WTC11 (cell line): ENCODE measurements at regions not wholly inside any gene's neighbourhood (a gene's known extent, or its start where the extent isn't known, plus 50 kb on each side); places are given as distances from the start of the nearest gene placed in this dataset.

Experiments
- ATAC-seq: fragments of 200-7000 bp; cut with Tn5 transposase; 2 replicates; pipeline ENCODE4 v1.10.0; 2021; ENCODE audit warnings: mild to moderate bottlenecking, moderate library complexity
- CTCF ChIA-PET: fragments of 300-600 bp; sonication (Branson Sonifier 250); formaldehyde crosslinking; loops from one replicate; lab custom pipeline; 2021; ENCODE audit warnings: antibody characterized with exemption; lab: Charles Lee
- POLR2A ChIA-PET: fragments of 350-600 bp; sonication (Branson Sonifier 250); formaldehyde crosslinking; loops from one replicate; lab custom pipeline; 2021; ENCODE audit warnings: antibody characterized with exemption; lab: Charles Lee
- DNase-seq: peaks from one replicate; pipeline ENCODE4 v3.0.0; 2021; ENCODE audit warnings: low spot score
- H3K27ac Mint-ChIP-seq: 2 replicates; pipeline ENCODE4 v1.8.0; 2021; ENCODE audit warnings: mixed read lengths
- H3K27me3 Mint-ChIP-seq: 2 replicates; pipeline ENCODE4 v1.8.0; 2021; ENCODE audit warnings: low read depth, mild to moderate bottlenecking, moderate library complexity, mixed read lengths
- H3K36me3 Mint-ChIP-seq: 2 replicates; pipeline ENCODE4 v1.8.0; 2021; ENCODE audit warnings: mixed read lengths
- H3K4me1 Mint-ChIP-seq: 2 replicates; pipeline ENCODE4 v1.8.0; 2022; ENCODE audit warnings: mixed read lengths
- H3K4me3 Mint-ChIP-seq: 2 replicates; pipeline ENCODE4 v1.8.0; 2021; ENCODE audit warnings: mild to moderate bottlenecking, moderate library complexity, mixed read lengths
- H3K9me3 Mint-ChIP-seq: 2 replicates; pipeline ENCODE4 v1.8.0; 2021; ENCODE audit warnings: mixed read lengths
- FOXJ3 ChIP-seq: sonication (generic); formaldehyde crosslinking; IDR thresholded peaks from 2 replicates; pipeline ENCODE4 v1.9.0; 2021; ENCODE audit warnings: missing genetic modification reagents, mild to moderate bottlenecking, borderline replicate concordance
- GABPB1 ChIP-seq: sonication (generic); formaldehyde crosslinking; IDR thresholded peaks from 2 replicates; pipeline ENCODE4 v1.8.1; 2023; ENCODE audit warnings: mild to moderate bottlenecking, missing genetic modification reagents
- GTF2I ChIP-seq: fragments of 250-450 bp; sonication (Bioruptor Pico); conservative IDR thresholded peaks from 2 replicates; pipeline ENCODE4 v1.4.0; 2021; ENCODE audit warnings: mild to moderate bottlenecking
- JAZF1 ChIP-seq: fragments of 250-450 bp; sonication (Bioruptor Pico); IDR thresholded peaks from 2 replicates; pipeline ENCODE4 v1.9.0; 2021; ENCODE audit warnings: moderate library complexity, mild to moderate bottlenecking, inconsistent platforms
- NFE2L1 ChIP-seq: sonication (generic); formaldehyde crosslinking; IDR thresholded peaks from 2 replicates; pipeline ENCODE4 v1.8.1; 2023; ENCODE audit warnings: missing genetic modification reagents
- NR1H2 ChIP-seq: sonication (generic); formaldehyde crosslinking; IDR thresholded peaks from 2 replicates; pipeline ENCODE4 v1.9.0; 2021; ENCODE audit warnings: mild to moderate bottlenecking, moderate library complexity, missing genetic modification reagents
- NR3C1 ChIP-seq: sonication (generic); formaldehyde crosslinking; conservative IDR thresholded peaks from 2 replicates; pipeline ENCODE4 v1.8.1; 2023; ENCODE audit warnings: low read depth, mild to moderate bottlenecking, missing genetic modification reagents
- OVOL2 ChIP-seq: fragments of 250-450 bp; sonication (Bioruptor Pico); IDR thresholded peaks from 2 replicates; pipeline ENCODE4 v1.9.0; 2021; ENCODE audit warnings: mild to moderate bottlenecking, borderline replicate concordance
- SP1 ChIP-seq: sonication (generic); formaldehyde crosslinking; conservative IDR thresholded peaks from 2 replicates; pipeline ENCODE4 v1.8.1; 2022; ENCODE audit warnings: missing genetic modification reagents
- TEAD1 ChIP-seq: sonication (generic); formaldehyde crosslinking; IDR thresholded peaks from 2 replicates; pipeline ENCODE4 v1.8.0; 2022; ENCODE audit warnings: mild to moderate bottlenecking, missing genetic modification reagents
- ZNF263 ChIP-seq: sonication (generic); formaldehyde crosslinking; IDR thresholded peaks from 2 replicates; pipeline ENCODE4 v1.8.1; 2022; ENCODE audit warnings: low read depth, mild to moderate bottlenecking, moderate library complexity, missing genetic modification reagents
- ZNF671 ChIP-seq: fragments of 250-450 bp; sonication (Bioruptor Pico); IDR thresholded peaks from 2 replicates; pipeline ENCODE4 v1.8.0; 2021; ENCODE audit warnings: mild to moderate bottlenecking
- TF ChIP-seq, protein P1 (sequence below): sonication (generic); formaldehyde crosslinking; IDR thresholded peaks from 2 replicates; pipeline ENCODE4 v1.8.1; 2023; ENCODE audit warnings: mild to moderate bottlenecking, moderate library complexity, missing genetic modification reagents
- TF ChIP-seq, protein P2 (sequence below): sonication (generic); formaldehyde crosslinking; IDR thresholded peaks from 2 replicates; pipeline ENCODE4 v1.8.1; 2022; ENCODE audit warnings: mild to moderate bottlenecking, moderate library complexity, missing genetic modification reagents
- TF ChIP-seq, protein P3 (sequence below): fragments of 250-450 bp; sonication (Bioruptor Pico); IDR thresholded peaks from 2 replicates; pipeline ENCODE4 v1.9.0; 2021; ENCODE audit warnings: mild to moderate bottlenecking, borderline replicate concordance
- TF ChIP-seq, protein P4 (sequence below): sonication (generic); formaldehyde crosslinking; IDR thresholded peaks from 2 replicates; pipeline ENCODE4 v1.8.1; 2023; ENCODE audit warnings: mild to moderate bottlenecking, missing genetic modification reagents, moderate library complexity
- TF ChIP-seq, protein P5 (sequence below): fragments of 250-450 bp; sonication (Bioruptor Pico); conservative IDR thresholded peaks from 2 replicates; pipeline ENCODE4 v1.9.0; 2021; ENCODE audit warnings: mild to moderate bottlenecking
- TF ChIP-seq, protein P6 (sequence below): fragments of 250-450 bp; sonication (Bioruptor Pico); IDR thresholded peaks from 2 replicates; pipeline ENCODE4 v1.9.0; 2021; ENCODE audit warnings: moderate library complexity, mild to moderate bottlenecking, inconsistent platforms, borderline replicate concordance

DNA sequence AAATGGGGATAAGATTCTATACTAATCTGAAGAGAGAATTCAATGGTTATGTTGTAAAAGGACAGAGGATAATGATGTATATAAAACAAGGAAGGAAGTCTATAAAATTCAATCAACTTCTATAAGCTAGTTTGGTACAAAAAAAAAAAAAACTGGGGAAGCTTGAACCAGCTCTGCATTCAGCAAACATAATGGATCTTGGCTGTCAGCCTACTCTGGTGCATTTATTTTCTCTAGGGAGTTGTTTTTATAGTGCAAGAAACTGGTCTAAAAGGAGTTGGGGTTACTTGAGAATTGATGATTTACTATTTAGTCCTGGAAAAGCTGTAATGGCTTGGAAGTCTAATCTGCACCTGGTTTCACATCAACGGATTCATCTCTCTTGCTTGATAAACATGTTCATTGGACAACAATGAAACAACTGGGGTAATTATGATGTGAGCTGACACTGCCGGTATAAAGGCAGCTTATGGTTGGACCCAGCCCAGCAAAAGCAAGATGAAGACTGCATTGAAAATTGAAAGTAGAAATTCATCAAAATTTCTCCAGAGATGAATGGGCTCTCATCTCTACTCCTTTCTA lies 199.4 kb upstream of the NRIP1 start:
- H3K9me3 Mint-ChIP-seq = no peaks in the 10 kb centered on the region
- DNase-seq (no peak), ATAC-seq (no peak)
- no peaks in the 10 kb centered on the region for H3K36me3 Mint-ChIP-seq
- TF ChIP-seq, protein P1, sequence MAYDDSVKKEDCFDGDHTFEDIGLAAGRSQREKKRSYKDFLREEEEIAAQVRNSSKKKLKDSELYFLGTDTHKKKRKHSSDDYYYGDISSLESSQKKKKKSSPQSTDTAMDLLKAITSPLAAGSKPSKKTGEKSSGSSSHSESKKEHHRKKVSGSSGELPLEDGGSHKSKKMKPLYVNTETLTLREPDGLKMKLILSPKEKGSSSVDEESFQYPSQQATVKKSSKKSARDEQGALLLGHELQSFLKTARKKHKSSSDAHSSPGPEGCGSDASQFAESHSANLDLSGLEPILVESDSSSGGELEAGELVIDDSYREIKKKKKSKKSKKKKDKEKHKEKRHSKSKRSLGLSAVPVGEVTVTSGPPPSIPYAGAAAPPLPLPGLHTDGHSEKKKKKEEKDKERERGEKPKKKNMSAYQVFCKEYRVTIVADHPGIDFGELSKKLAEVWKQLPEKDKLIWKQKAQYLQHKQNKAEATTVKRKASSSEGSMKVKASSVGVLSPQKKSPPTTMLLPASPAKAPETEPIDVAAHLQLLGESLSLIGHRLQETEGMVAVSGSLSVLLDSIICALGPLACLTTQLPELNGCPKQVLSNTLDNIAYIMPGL (CRISPR knock-in tag) = no peak
- TF ChIP-seq ZNF671 (CRISPR knock-in tag) (no peak), NR1H2 (CRISPR knock-in tag) (no peak), SP1 (CRISPR knock-in tag) (no peak), FOXJ3 (CRISPR knock-in tag) (no peak), TEAD1 (CRISPR knock-in tag) (no peak), JAZF1 (CRISPR knock-in tag) (no peak), GABPB1 (CRISPR knock-in tag) (no peak), NR3C1 (CRISPR knock-in tag) (no peak), OVOL2 (CRISPR knock-in tag) (no peak), ZNF263 (CRISPR knock-in tag) (no peak), NFE2L1 (CRISPR knock-in tag) (no peak), GTF2I (CRISPR knock-in tag) (no peak)
- TF ChIP-seq, protein P2, sequence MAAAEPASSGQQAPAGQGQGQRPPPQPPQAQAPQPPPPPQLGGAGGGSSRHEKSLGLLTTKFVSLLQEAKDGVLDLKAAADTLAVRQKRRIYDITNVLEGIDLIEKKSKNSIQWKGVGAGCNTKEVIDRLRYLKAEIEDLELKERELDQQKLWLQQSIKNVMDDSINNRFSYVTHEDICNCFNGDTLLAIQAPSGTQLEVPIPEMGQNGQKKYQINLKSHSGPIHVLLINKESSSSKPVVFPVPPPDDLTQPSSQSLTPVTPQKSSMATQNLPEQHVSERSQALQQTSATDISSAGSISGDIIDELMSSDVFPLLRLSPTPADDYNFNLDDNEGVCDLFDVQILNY = no peak
- TF ChIP-seq, protein P3, sequence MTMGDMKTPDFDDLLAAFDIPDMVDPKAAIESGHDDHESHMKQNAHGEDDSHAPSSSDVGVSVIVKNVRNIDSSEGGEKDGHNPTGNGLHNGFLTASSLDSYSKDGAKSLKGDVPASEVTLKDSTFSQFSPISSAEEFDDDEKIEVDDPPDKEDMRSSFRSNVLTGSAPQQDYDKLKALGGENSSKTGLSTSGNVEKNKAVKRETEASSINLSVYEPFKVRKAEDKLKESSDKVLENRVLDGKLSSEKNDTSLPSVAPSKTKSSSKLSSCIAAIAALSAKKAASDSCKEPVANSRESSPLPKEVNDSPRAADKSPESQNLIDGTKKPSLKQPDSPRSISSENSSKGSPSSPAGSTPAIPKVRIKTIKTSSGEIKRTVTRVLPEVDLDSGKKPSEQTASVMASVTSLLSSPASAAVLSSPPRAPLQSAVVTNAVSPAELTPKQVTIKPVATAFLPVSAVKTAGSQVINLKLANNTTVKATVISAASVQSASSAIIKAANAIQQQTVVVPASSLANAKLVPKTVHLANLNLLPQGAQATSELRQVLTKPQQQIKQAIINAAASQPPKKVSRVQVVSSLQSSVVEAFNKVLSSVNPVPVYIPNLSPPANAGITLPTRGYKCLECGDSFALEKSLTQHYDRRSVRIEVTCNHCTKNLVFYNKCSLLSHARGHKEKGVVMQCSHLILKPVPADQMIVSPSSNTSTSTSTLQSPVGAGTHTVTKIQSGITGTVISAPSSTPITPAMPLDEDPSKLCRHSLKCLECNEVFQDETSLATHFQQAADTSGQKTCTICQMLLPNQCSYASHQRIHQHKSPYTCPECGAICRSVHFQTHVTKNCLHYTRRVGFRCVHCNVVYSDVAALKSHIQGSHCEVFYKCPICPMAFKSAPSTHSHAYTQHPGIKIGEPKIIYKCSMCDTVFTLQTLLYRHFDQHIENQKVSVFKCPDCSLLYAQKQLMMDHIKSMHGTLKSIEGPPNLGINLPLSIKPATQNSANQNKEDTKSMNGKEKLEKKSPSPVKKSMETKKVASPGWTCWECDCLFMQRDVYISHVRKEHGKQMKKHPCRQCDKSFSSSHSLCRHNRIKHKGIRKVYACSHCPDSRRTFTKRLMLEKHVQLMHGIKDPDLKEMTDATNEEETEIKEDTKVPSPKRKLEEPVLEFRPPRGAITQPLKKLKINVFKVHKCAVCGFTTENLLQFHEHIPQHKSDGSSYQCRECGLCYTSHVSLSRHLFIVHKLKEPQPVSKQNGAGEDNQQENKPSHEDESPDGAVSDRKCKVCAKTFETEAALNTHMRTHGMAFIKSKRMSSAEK = no peak
- TF ChIP-seq, protein P4, sequence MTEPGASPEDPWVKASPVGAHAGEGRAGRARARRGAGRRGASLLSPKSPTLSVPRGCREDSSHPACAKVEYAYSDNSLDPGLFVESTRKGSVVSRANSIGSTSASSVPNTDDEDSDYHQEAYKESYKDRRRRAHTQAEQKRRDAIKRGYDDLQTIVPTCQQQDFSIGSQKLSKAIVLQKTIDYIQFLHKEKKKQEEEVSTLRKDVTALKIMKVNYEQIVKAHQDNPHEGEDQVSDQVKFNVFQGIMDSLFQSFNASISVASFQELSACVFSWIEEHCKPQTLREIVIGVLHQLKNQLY (CRISPR knock-in tag) = no peak
- TF ChIP-seq, protein P5, sequence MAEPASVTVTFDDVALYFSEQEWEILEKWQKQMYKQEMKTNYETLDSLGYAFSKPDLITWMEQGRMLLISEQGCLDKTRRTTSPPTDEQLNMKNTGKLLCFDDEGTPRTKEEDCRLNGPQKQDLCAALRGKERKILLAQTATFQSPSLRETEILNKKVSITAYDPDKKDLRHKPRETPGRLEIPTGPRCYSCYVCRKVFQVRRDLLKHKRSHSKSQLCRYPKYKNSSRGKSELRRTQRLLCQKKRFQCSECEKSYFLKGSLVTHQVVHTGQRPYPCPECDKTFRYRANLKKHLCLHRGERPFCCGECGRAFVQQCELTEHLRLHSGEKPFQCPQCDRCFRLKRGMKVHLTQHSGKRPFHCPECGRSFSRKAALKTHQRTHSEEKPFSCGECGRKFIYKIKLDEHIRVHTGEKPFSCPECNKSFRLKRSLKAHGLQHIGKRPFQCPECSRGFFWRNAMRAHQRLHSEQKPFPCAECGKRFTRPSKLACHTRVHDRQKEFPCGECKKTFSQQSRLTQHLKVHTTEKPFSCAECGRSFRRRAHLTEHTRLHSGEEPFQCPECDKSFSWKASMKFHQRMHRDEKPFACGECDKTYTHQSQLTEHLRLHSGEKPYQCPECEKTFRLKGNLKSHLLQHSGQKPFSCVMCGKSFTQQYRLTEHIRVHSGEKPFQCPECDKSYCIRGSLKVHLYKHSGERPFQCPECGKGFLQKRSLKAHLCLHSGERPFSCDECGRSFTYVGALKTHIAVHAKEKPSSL (CRISPR knock-in tag) = no peak
- TF ChIP-seq, protein P6, sequence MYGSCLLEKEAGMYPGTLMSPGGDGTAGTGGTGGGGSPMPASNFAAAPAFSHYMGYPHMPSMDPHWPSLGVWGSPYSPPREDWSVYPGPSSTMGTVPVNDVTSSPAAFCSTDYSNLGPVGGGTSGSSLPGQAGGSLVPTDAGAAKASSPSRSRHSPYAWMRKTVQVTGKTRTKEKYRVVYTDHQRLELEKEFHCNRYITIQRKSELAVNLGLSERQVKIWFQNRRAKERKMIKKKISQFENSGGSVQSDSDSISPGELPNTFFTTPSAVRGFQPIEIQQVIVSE = no peak
- no peak overlapping the region for H3K27ac Mint-ChIP-seq
- H3K4me1 Mint-ChIP-seq = no peaks in the 10 kb centered on the region
- CTCF ChIA-PET = no interaction called here
- H3K4me3 Mint-ChIP-seq = no peak overlapping the region
- H3K27me3 Mint-ChIP-seq = no peaks in the 10 kb centered on the region; the same call in 1 of the 2 replicates
- POLR2A ChIA-PET = no interaction called here
